Activated naive CD4-positive, alpha-beta T cell (primary cell): ENCODE measurements at regions not wholly inside any gene's neighbourhood (a gene's known extent, or its start where the extent isn't known, plus 50 kb on each side); places are given as distances from the start of the nearest gene placed in this dataset.

Experiments
- DNase-seq, 4 experiments: peaks; one replicate each; lab custom pipeline; 2025; lab: John Stamatoyannopoulos, UW

- DNase-seq = no peak
These were observed 154.2 kb upstream of the IRX6 start for GRCh38 chr16:55169780-55170179.

GRCh38 chr16:55171241-55171640 lies 152.8 kb upstream of the IRX6 start:
- no peak for DNase-seq

GRCh38 chr16:55175389-55175788 lies 148.6 kb upstream of the IRX6 start:
- DNase-seq = no peak

- no peak for DNase-seq
These were observed 147.1 kb upstream of the IRX6 start for GRCh38 chr16:55176901-55177300.

- no peak for DNase-seq
These were observed 144.6 kb upstream of the IRX6 start for GRCh38 chr16:55179411-55179810.

- no peak for DNase-seq
These were observed 144.0 kb upstream of the IRX6 start for GRCh38 chr16:55179852-55180585.

- no peak for DNase-seq
These were observed 140.0 kb upstream of the IRX6 start for GRCh38 chr16:55184052-55184451.

GRCh38 chr16:55184619-55185018 lies 139.4 kb upstream of the IRX6 start:
- no peak for DNase-seq

GRCh38 chr16:55189224-55189623 lies 134.8 kb upstream of the IRX6 start:
- DNase-seq = no peak

- no peak for DNase-seq
These were observed 134.0 kb upstream of the IRX6 start for GRCh38 chr16:55189682-55190636.

GRCh38 chr16:55192734-55193133 lies 131.3 kb upstream of the IRX6 start:
- DNase-seq = no peak

- no peak for DNase-seq
These were observed 120.4 kb upstream of the IRX6 start for GRCh38 chr16:55203570-55203969.

- DNase-seq = no peak
These were observed 119.9 kb upstream of the IRX6 start for GRCh38 chr16:55204069-55204468.

GRCh38 chr16:55204923-55205322 lies 119.1 kb upstream of the IRX6 start:
- no peak for DNase-seq

GRCh38 chr16:55207693-55208428 lies 116.1 kb upstream of the IRX6 start:
- DNase-seq = no peak

GRCh38 chr16:55209626-55210025 lies 114.4 kb upstream of the IRX6 start:
- DNase-seq = no peak

GRCh38 chr16:55212791-55213190 lies 111.2 kb upstream of the IRX6 start:
- no peak for DNase-seq

- DNase-seq = no peak
These were observed 109.6 kb upstream of the IRX6 start for GRCh38 chr16:55214412-55214811.

- no peak for DNase-seq
These were observed 109.0 kb upstream of the IRX6 start for GRCh38 chr16:55214974-55215494.

GRCh38 chr16:55217392-55217791 lies 106.6 kb upstream of the IRX6 start:
- no peak for DNase-seq

- DNase-seq = no peak
These were observed 102.2 kb upstream of the IRX6 start for GRCh38 chr16:55221836-55222235.

GRCh38 chr16:55222486-55222885 lies 101.5 kb upstream of the IRX6 start:
- no peak for DNase-seq
